T47D (cell line): ENCODE measurements at regions not wholly inside any gene's neighbourhood (a gene's known extent, or its start where the extent isn't known, plus 50 kb on each side); places are given as distances from the start of the nearest gene placed in this dataset.

Source experiments
- DNase-seq, 2 experiments: peaks; one replicate each; pipeline versions ENCODE4 v3.0.0 to v3.0.0-alpha.2; 2011 to 2012; ENCODE audit warnings: low read depth in 1 of 2, low spot score in 1 of 2
- JUND ChIP-seq: IDR thresholded peaks from 2 replicates; pipeline ENCODE4 v1.6.1; 2012; ENCODE audit warnings: low read depth
- in situ Hi-C: cut with HindIII; loops from 2 replicates; pipeline ENCODE4 v1.10.0; 2016; ENCODE audit warnings: low sequenced_read_pairs, low pct_unique_long_range_greater_than_20kb

GRCh38 chr12:5248999-5249526 is 182.8 kb upstream of the NTF3 start:
- DNase-seq = no peak
- in situ Hi-C loops = no loop called here
- no peak for TF ChIP-seq JUND

GRCh38 chr12:5251092-5251491 is 180.8 kb upstream of the NTF3 start:
- TF ChIP-seq JUND = no peak
- in situ Hi-C loops = no loop called here
- DNase-seq = no peak

- no peak for DNase-seq
- TF ChIP-seq JUND = no peak
- in situ Hi-C loops = no loop called here
Measured at GRCh38 chr12:5251786-5252185, 180.1 kb upstream of the NTF3 start.

- DNase-seq = no peak
- in situ Hi-C loops = no loop called here
- TF ChIP-seq JUND = no peak
Measured at GRCh38 chr12:5254703-5255102, 177.2 kb upstream of the NTF3 start.

- DNase-seq = no peak
- TF ChIP-seq JUND = no peak
Measured at GRCh38 chr12:5257763-5258495, 174.0 kb upstream of the NTF3 start.

GRCh38 chr12:5258498-5258897 is 173.4 kb upstream of the NTF3 start:
- DNase-seq = no peak
- in situ Hi-C loops = no loop called here
- no peak for TF ChIP-seq JUND

More at GRCh38 chr12:5257763-5258495, 174.0 kb upstream of the NTF3 start:
- in situ Hi-C loops = no loop called here

GRCh38 chr12:5258926-5259325 is 173.0 kb upstream of the NTF3 start:
- TF ChIP-seq JUND = no peak
- DNase-seq = no peak
- in situ Hi-C loops = no loop called here

GRCh38 chr12:5259523-5259922 is 172.4 kb upstream of the NTF3 start:
- no peak for DNase-seq
- no peak for TF ChIP-seq JUND
- in situ Hi-C loops = no loop called here

GRCh38 chr12:5260086-5260485 is 171.8 kb upstream of the NTF3 start:
- TF ChIP-seq JUND = no peak
- in situ Hi-C loops = no loop called here
- DNase-seq = no peak

- DNase-seq = no peak
- in situ Hi-C loops = no loop called here
- TF ChIP-seq JUND = no peak
Measured at GRCh38 chr12:5260591-5261086, 171.3 kb upstream of the NTF3 start.

- no peak for TF ChIP-seq JUND
- in situ Hi-C loops = no loop called here
- DNase-seq = no peak
Measured at GRCh38 chr12:5262450-5262849, 169.5 kb upstream of the NTF3 start.

- no peak for TF ChIP-seq JUND
- in situ Hi-C loops = no loop called here
- no peak for DNase-seq
Measured at GRCh38 chr12:5262885-5263284, 169.0 kb upstream of the NTF3 start.

GRCh38 chr12:5264006-5264405 is 167.9 kb upstream of the NTF3 start:
- DNase-seq = no peak
- TF ChIP-seq JUND = no peak
- in situ Hi-C loops = no loop called here

GRCh38 chr12:5267603-5268423 is 164.1 kb upstream of the NTF3 start:
- in situ Hi-C loops = no loop called here
- DNase-seq = no peak
- TF ChIP-seq JUND = no peak
